Vagina (tissue), 2 donors: ENCODE measurements at regions not wholly inside any gene's neighbourhood (a gene's known extent, or its start where the extent isn't known, plus 50 kb on each side); places are given as distances from the start of the nearest gene placed in this dataset.

Experiments used
- CTCF ChIP-seq, 3 experiments: fragments of 450-650 bp in 2 of 3; fragments of 200-600 bp in 1 of 3; sonication (generic) in 1 of 3; IDR thresholded peaks; one replicate each; pipeline ENCODE4 v1.5.1; 2017 to 2019; ENCODE audit warnings: antibody characterized with exemption in 3 of 3, mild to moderate bottlenecking in 2 of 3, moderate library complexity in 2 of 3
- POLR2A ChIP-seq, 2 donors: fragments of 450-650 bp; IDR thresholded peaks; one replicate each; pipeline ENCODE4 v1.6.1; 2017; ENCODE audit warnings: antibody characterized with exemption in 2 of 2, mild to moderate bottlenecking in 2 of 2, moderate library complexity in 2 of 2
- POLR2AphosphoS5 ChIP-seq, 2 donors: sonication (generic); formaldehyde crosslinking; IDR thresholded peaks; one replicate each; pipeline ENCODE4 v1.9.0; 2017; ENCODE audit warnings: antibody characterized with exemption in 2 of 2, mild to moderate bottlenecking in 2 of 2, low read depth in 1 of 2; ENCODE audit not compliant: insufficient read depth in 1 of 2

- TF ChIP-seq CTCF (IDR thresholded peaks at IDR 0.05) (no peak), POLR2AphosphoS5 (IDR thresholded peaks at IDR 0.05; ENCODE audit: insufficient read depth in 1 of 2, low read depth in 1 of 2) (no peak), POLR2A (IDR thresholded peaks at IDR 0.05) (no peak)
Measured at GRCh38 chr4:111330786-111331185, 707.9 kb upstream of the PITX2 start.
